Keratinocyte (primary cell): ENCODE measurements at regions not wholly inside any gene's neighbourhood (a gene's known extent, or its start where the extent isn't known, plus 50 kb on each side); places are given as distances from the start of the nearest gene placed in this dataset.

ENCODE experiments used
- DNase-seq: peaks from one replicate; pipeline ENCODE4 v3.0.0-alpha.2; 2011; ENCODE audit warnings: low read depth, missing footprints, low spot score
- FAIRE-seq: peaks from 2 replicates; lab custom pipeline; 2011; peaks lifted over from hg19 to GRCh38; lab: Jason Lieb, UNC
- H2AFZ ChIP-seq: 2 replicates; pipeline ENCODE4 v1.6.0; 2012; ENCODE audit warnings: low read length, control low read depth, inconsistent platforms; ENCODE audit not compliant: control insufficient read depth
- H3K27ac ChIP-seq: 2 replicates; pipeline ENCODE4 v1.5.1; 2011; ENCODE audit warnings: low read length; ENCODE audit not compliant: control insufficient read depth, insufficient read depth
- H3K27me3 ChIP-seq: 3 replicates; pipeline ENCODE4 v1.6.0; 2011; ENCODE audit warnings: low read length; ENCODE audit not compliant: control insufficient read depth, insufficient read depth; ENCODE audit errors: extremely low read depth
- H3K36me3 ChIP-seq, 2 experiments: 2 replicates in 1 of 2; 3 replicates in 1 of 2; pipeline ENCODE4 v1.5.1; 2011; ENCODE audit warnings: low read length in 2 of 2, mild to moderate bottlenecking in 1 of 2; ENCODE audit not compliant: control insufficient read depth in 2 of 2, insufficient read depth in 2 of 2; ENCODE audit errors: extremely low read depth in 1 of 2
- H3K4me1 ChIP-seq: 3 replicates; pipeline ENCODE4 v1.5.1; 2011; ENCODE audit warnings: low read length; ENCODE audit not compliant: control insufficient read depth, insufficient read depth; ENCODE audit errors: extremely low read depth
- H3K4me2 ChIP-seq: 3 replicates; pipeline ENCODE4 v1.6.0; 2011; ENCODE audit warnings: low read depth, low read length; ENCODE audit not compliant: control insufficient read depth, insufficient read depth; ENCODE audit errors: extremely low read depth
- H3K4me3 ChIP-seq, 3 experiments: fragments of 200-600 bp in 1 of 3; sonication (generic) in 1 of 3; 2 replicates in 2 of 3; 3 replicates in 1 of 3; pipeline ENCODE4 v1.5.1; 2011 to 2016; ENCODE audit warnings: low read length in 3 of 3, mild to moderate bottlenecking in 3 of 3, control low read depth in 2 of 3, inconsistent platforms in 1 of 3, low read depth in 1 of 3, mixed read lengths in 1 of 3, mixed run types in 1 of 3, moderate library complexity in 1 of 3; ENCODE audit not compliant: control insufficient read depth in 2 of 3, insufficient read depth in 2 of 3; ENCODE audit errors: extremely low read depth in 1 of 3
- H3K79me2 ChIP-seq: 2 replicates; pipeline ENCODE4 v1.6.0; 2012; ENCODE audit warnings: low read length; ENCODE audit not compliant: control insufficient read depth, insufficient read depth
- H3K9ac ChIP-seq: 3 replicates; pipeline ENCODE4 v1.6.0; 2011; ENCODE audit warnings: low read length; ENCODE audit not compliant: control insufficient read depth, insufficient read depth; ENCODE audit errors: extremely low read depth
- H3K9me1 ChIP-seq: 3 replicates; pipeline ENCODE4 v1.6.0; 2011; ENCODE audit warnings: low read length; ENCODE audit not compliant: control insufficient read depth, insufficient read depth; ENCODE audit errors: extremely low read depth
- H3K9me3 ChIP-seq: 2 replicates; pipeline ENCODE4 v1.5.1; 2012; ENCODE audit warnings: low read depth, low read length; ENCODE audit not compliant: control insufficient read depth
- H4K20me1 ChIP-seq: 3 replicates; pipeline ENCODE4 v1.6.0; 2011; ENCODE audit warnings: low read length; ENCODE audit not compliant: control insufficient read depth, insufficient read depth; ENCODE audit errors: extremely low read depth
- EZH2 ChIP-seq: IDR thresholded peaks from one replicate; pipeline ENCODE4 v1.6.1; 2012; ENCODE audit warnings: inconsistent platforms, mild to moderate bottlenecking, low read length, moderate library complexity
- dilution Hi-C: fragments of 300-500 bp; cut with MboI; formaldehyde crosslinking; loops from one replicate; pipeline ENCODE4 v1.7.0; 2020; ENCODE audit warnings: low sequenced_read_pairs; ENCODE audit not compliant: extremely low pct_ligation_motif_present
- TF ChIP-seq, protein P1 (sequence below), 3 experiments: IDR thresholded peaks in 1 of 3; conservative IDR thresholded peaks in 1 of 3; optimal IDR thresholded peaks in 1 of 3; 2 replicates in 2 of 3; 3 replicates in 1 of 3; pipeline versions ENCODE3 to v1.5.1; 2011; ENCODE audit warnings: low read length in 3 of 3, mild to moderate bottlenecking in 3 of 3, moderate library complexity in 2 of 3, control low read depth in 1 of 3, inconsistent platforms in 1 of 3; ENCODE audit not compliant: insufficient read depth in 2 of 3; ENCODE audit errors: extremely low read depth in 1 of 3

DNA sequence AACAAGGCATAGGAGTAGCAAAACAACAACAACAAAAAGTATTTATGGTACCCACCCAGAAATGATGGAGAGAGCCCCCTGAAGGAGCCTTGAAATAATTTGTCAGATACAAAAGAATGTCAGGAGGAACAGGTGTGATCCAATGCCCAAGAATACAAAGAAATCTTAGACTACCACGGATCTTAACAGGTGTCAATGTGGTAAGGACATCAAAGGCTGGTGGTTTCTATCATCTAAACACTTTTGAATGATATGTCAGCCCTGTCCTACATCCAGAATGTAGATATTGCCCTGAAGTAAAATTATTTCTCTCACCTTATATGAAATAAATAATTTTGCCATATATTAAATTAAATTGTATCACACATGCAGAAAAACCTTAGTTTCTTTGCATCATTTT lies 386.4 kb upstream of the ANO5 start:
- H3K4me3 ChIP-seq: no peak overlapping the region
- no peak overlapping the region for H3K9ac ChIP-seq
- H3K4me2 ChIP-seq: no peak overlapping the region
- no peak overlapping the region for H2AFZ ChIP-seq
- no peaks in the 10 kb centered on the region for H3K36me3 ChIP-seq
- dilution Hi-C loops: no loop called here
- no peaks in the 10 kb centered on the region for H3K9me3 ChIP-seq
- DNase-seq (no peak), FAIRE-seq (no peak)
- H3K27me3 ChIP-seq: no peaks in the 10 kb centered on the region
- TF ChIP-seq EZH2: no peak
- TF ChIP-seq, protein P1, sequence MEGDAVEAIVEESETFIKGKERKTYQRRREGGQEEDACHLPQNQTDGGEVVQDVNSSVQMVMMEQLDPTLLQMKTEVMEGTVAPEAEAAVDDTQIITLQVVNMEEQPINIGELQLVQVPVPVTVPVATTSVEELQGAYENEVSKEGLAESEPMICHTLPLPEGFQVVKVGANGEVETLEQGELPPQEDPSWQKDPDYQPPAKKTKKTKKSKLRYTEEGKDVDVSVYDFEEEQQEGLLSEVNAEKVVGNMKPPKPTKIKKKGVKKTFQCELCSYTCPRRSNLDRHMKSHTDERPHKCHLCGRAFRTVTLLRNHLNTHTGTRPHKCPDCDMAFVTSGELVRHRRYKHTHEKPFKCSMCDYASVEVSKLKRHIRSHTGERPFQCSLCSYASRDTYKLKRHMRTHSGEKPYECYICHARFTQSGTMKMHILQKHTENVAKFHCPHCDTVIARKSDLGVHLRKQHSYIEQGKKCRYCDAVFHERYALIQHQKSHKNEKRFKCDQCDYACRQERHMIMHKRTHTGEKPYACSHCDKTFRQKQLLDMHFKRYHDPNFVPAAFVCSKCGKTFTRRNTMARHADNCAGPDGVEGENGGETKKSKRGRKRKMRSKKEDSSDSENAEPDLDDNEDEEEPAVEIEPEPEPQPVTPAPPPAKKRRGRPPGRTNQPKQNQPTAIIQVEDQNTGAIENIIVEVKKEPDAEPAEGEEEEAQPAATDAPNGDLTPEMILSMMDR (optimal IDR thresholded peaks at IDR 0.05 in 1 of 3, IDR thresholded peaks at IDR 0.05 in 1 of 3, conservative IDR thresholded peaks at IDR 0.05 in 1 of 3; ENCODE audit: extremely low read depth in 1 of 3, insufficient read depth in 2 of 3, low read length in 3 of 3): no peak
- H3K79me2 ChIP-seq: no peaks in the 10 kb centered on the region
- no peaks in the 10 kb centered on the region for H3K9me1 ChIP-seq
- H3K27ac ChIP-seq: no peak overlapping the region
- H4K20me1 ChIP-seq: no peaks in the 10 kb centered on the region
- no peaks in the 10 kb centered on the region for H3K4me1 ChIP-seq

DNA sequence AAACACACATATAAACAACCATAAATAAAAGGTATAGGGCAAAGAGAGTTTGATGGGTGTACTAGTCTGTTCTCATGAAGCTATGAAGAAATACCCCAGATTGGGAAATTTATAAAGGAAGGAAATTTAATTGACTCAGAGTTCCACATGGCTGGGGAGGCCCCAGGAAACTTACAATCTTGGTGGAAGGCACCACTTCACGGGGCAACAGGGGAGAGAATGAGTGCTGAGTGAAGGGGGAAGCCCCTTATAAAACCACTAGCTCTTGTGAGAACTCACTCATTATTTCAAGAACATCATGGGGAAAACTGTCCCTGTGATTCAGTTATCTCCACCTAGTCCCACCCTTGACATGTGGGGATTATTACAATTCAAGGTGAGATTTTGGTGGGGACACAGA lies 385.9 kb upstream of the ANO5 start:
- Histone ChIP-seq H3K36me3 (no peaks in the 10 kb centered on the region), H3K27me3 (no peaks in the 10 kb centered on the region), H3K9me3 (no peaks in the 10 kb centered on the region), H4K20me1 (no peaks in the 10 kb centered on the region), H3K4me3 (no peak overlapping the region), H3K9ac (no peak overlapping the region), H3K4me1 (no peaks in the 10 kb centered on the region), H2AFZ (no peak overlapping the region), H3K27ac (no peak overlapping the region), H3K79me2 (no peaks in the 10 kb centered on the region), H3K4me2 (no peak overlapping the region), H3K9me1 (no peaks in the 10 kb centered on the region)
- TF ChIP-seq, protein P1 (optimal IDR thresholded peaks at IDR 0.05 in 1 of 3, IDR thresholded peaks at IDR 0.05 in 1 of 3, conservative IDR thresholded peaks at IDR 0.05 in 1 of 3; ENCODE audit: extremely low read depth in 1 of 3, insufficient read depth in 2 of 3, low read length in 3 of 3): no peak
- no peak for TF ChIP-seq EZH2
- FAIRE-seq (no peak), DNase-seq (no peak)
- dilution Hi-C loops: no loop called here
